ENCODE measurements at regions not wholly inside any gene's neighbourhood (a gene's known extent, or its start where the extent isn't known, plus 50 kb on each side); places are given as distances from the start of the nearest gene placed in this dataset.

GRCh38 chr4:43816116-43816515 lies 632.5 kb downstream of the KCTD8 start:
- Histone ChIP-seq H3K4me1 (ENCODE audit: control insufficient read depth, insufficient read depth, low read length) (no peaks in the 10 kb centered on the region), H3K9me3 (ENCODE audit: control insufficient read depth, insufficient read depth, low read depth, low read length) (no peaks in the 10 kb centered on the region), H3K36me3 (ENCODE audit: control insufficient read depth in 2 of 2, insufficient read depth in 1 of 2, low read length in 2 of 2) (no peaks in the 10 kb centered on the region), H3K4me3 (ENCODE audit: low read depth, low read length) (no peak overlapping the region), H3K27ac (ENCODE audit: extremely low read depth, low read depth, low read length) (no peak overlapping the region)
- CTCF ChIA-PET = no interaction called here
- POLR2A ChIA-PET = no interaction called here
- TF ChIP-seq ZBTB8A (tag by site-specific recombination; IDR thresholded peaks at IDR 0.05) = no peak
- TF ChIP-seq, protein P1, sequence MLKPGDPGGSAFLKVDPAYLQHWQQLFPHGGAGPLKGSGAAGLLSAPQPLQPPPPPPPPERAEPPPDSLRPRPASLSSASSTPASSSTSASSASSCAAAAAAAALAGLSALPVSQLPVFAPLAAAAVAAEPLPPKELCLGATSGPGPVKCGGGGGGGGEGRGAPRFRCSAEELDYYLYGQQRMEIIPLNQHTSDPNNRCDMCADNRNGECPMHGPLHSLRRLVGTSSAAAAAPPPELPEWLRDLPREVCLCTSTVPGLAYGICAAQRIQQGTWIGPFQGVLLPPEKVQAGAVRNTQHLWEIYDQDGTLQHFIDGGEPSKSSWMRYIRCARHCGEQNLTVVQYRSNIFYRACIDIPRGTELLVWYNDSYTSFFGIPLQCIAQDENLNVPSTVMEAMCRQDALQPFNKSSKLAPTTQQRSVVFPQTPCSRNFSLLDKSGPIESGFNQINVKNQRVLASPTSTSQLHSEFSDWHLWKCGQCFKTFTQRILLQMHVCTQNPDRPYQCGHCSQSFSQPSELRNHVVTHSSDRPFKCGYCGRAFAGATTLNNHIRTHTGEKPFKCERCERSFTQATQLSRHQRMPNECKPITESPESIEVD (tag by site-specific recombination; IDR thresholded peaks at IDR 0.05) = no peak
- TF ChIP-seq ZNF354C (tag by site-specific recombination; IDR thresholded peaks at IDR 0.05; ENCODE audit: borderline replicate concordance, low read depth) = no peak
- no peak for TF ChIP-seq GLI4 (tag by site-specific recombination; IDR thresholded peaks at IDR 0.05)
- TF ChIP-seq GLIS1 (tag by site-specific recombination; IDR thresholded peaks at IDR 0.05) = no peak
- TF ChIP-seq ZNF112 (tag by site-specific recombination; IDR thresholded peaks at IDR 0.05) = no peak
- no peak for TF ChIP-seq WT1 (tag by site-specific recombination; IDR thresholded peaks at IDR 0.05)
- TF ChIP-seq TSHZ1 (tag by site-specific recombination; IDR thresholded peaks at IDR 0.05; ENCODE audit: borderline replicate concordance) = no peak
- TF ChIP-seq GLIS2 (tag by site-specific recombination; IDR thresholded peaks at IDR 0.05) = no peak
- TF ChIP-seq ZNF677 (tag by site-specific recombination; IDR thresholded peaks at IDR 0.05) = no peak
- TF ChIP-seq ZNF514 (tag by site-specific recombination; IDR thresholded peaks at IDR 0.05) = no peak
- TF ChIP-seq ZNF76 (tag by site-specific recombination; IDR thresholded peaks at IDR 0.05; ENCODE audit: borderline replicate concordance, low read depth) = no peak
- no peak for TF ChIP-seq GFI1B (tag by site-specific recombination; IDR thresholded peaks at IDR 0.05)
- TF ChIP-seq SALL2 (tag by site-specific recombination; IDR thresholded peaks at IDR 0.05; ENCODE audit: borderline replicate concordance) = no peak
- no peak for TF ChIP-seq AEBP2 (tag by site-specific recombination; IDR thresholded peaks at IDR 0.05; ENCODE audit: borderline replicate concordance)
- no peak for TF ChIP-seq SCRT2 (tag by site-specific recombination; IDR thresholded peaks at IDR 0.05)
- TF ChIP-seq GLI2 (tag by site-specific recombination; IDR thresholded peaks at IDR 0.05; ENCODE audit: borderline replicate concordance, low read depth) = no peak
- TF ChIP-seq, protein P2, sequence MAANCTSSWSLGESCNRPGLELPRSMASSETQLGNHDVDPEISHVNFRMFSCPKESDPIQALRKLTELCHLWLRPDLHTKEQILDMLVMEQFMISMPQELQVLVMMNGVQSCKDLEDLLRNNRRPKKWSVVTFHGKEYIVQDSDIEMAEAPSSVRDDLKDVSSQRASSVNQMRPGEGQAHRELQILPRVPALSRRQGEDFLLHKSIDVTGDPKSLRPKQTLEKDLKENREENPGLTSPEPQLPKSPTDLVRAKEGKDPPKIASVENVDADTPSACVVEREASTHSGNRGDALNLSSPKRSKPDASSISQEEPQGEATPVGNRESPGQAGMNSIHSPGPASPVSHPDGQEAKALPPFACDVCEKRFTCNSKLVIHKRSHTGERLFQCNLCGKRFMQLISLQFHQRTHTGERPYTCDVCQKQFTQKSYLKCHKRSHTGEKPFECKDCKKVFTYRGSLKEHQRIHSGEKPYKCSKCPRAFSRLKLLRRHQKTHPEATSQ (tag by site-specific recombination; IDR thresholded peaks at IDR 0.05) = no peak
- no peak for TF ChIP-seq ZNF654 (tag by site-specific recombination; IDR thresholded peaks at IDR 0.05; ENCODE audit: low read depth)
